GM23338 (cell line): ENCODE measurements at regions not wholly inside any gene's neighbourhood (a gene's known extent, or its start where the extent isn't known, plus 50 kb on each side); places are given as distances from the start of the nearest gene placed in this dataset.

Source experiments
- ATAC-seq: fragments of 200-7000 bp; cut with Tn5 transposase; 3 replicates; pipeline ENCODE4 v1.9.1; 2020
- DNase-seq: peaks from one replicate; pipeline ENCODE4 v3.0.0-alpha.2; 2015; ENCODE audit warnings: low spot score
- H2AFZ ChIP-seq: fragments of 200-600 bp; sonication (generic); 2 replicates; pipeline ENCODE4 v1.8.0; 2016; ENCODE audit warnings: antibody characterized with exemption, mild to moderate bottlenecking, moderate library complexity
- H3F3A ChIP-seq: fragments of 200-600 bp; sonication (generic); replicated peaks from 2 replicates; pipeline ENCODE4 v1.8.0; 2017; ENCODE audit warnings: antibody characterized with exemption, mixed run types, low read depth
- H3K27ac ChIP-seq: fragments of 200-600 bp; sonication (generic); 2 replicates; pipeline ENCODE4 v1.6.1; 2016; ENCODE audit warnings: low read depth
- H3K27me3 ChIP-seq: fragments of 200-600 bp; sonication (generic); 2 replicates; pipeline ENCODE4 v1.8.0; 2016; ENCODE audit warnings: mild to moderate bottlenecking, mixed run types, moderate library complexity; ENCODE audit not compliant: insufficient read depth
- H3K36me3 ChIP-seq: fragments of 200-600 bp; sonication (generic); 2 replicates; pipeline ENCODE4 v1.8.0; 2016; ENCODE audit warnings: mild to moderate bottlenecking; ENCODE audit not compliant: insufficient read depth
- H3K4me1 ChIP-seq: fragments of 200-600 bp; sonication (generic); 2 replicates; pipeline ENCODE4 v1.8.0; 2016; ENCODE audit warnings: mild to moderate bottlenecking, moderate library complexity; ENCODE audit not compliant: insufficient read depth
- H3K4me2 ChIP-seq: fragments of 200-600 bp; sonication (generic); 2 replicates; pipeline ENCODE4 v1.7.1; 2017; ENCODE audit warnings: mixed run types
- H3K4me3 ChIP-seq: fragments of 200-600 bp; sonication (generic); 2 replicates; pipeline ENCODE4 v1.6.1; 2016; ENCODE audit warnings: mixed run types
- H3K79me2 ChIP-seq: fragments of 200-600 bp; sonication (generic); replicated peaks from 2 replicates; pipeline ENCODE4 v1.8.0; 2017; ENCODE audit warnings: mild to moderate bottlenecking; ENCODE audit not compliant: insufficient read depth
- H3K9me2 ChIP-seq: fragments of 200-600 bp; sonication (generic); 2 replicates; pipeline ENCODE4 v1.8.0; 2017; ENCODE audit not compliant: insufficient read depth
- H4K20me1 ChIP-seq: fragments of 200-600 bp; sonication (generic); replicated peaks from 2 replicates; pipeline ENCODE4 v1.8.0; 2017; ENCODE audit warnings: mild to moderate bottlenecking; ENCODE audit not compliant: insufficient read depth
- H3K27ac Mint-ChIP-seq: 2 replicates; pipeline ENCODE4 v1.8.0; 2020; ENCODE audit warnings: inconsistent platforms, mild to moderate bottlenecking, moderate library complexity, mixed read lengths
- H3K27me3 Mint-ChIP-seq: 3 replicates; pipeline ENCODE4 v1.8.0; 2022; ENCODE audit warnings: low read depth, mild to moderate bottlenecking, moderate library complexity, mixed read lengths, inconsistent platforms; ENCODE audit not compliant: insufficient read depth, poor library complexity
- H3K36me3 Mint-ChIP-seq: 3 replicates; pipeline ENCODE4 v1.8.0; 2021; ENCODE audit warnings: low read depth, mild to moderate bottlenecking, inconsistent platforms, moderate library complexity, mixed read lengths
- H3K4me1 Mint-ChIP-seq: 3 replicates; pipeline ENCODE4 v1.8.0; 2020; ENCODE audit warnings: mild to moderate bottlenecking, inconsistent platforms, mixed read lengths
- H3K4me3 Mint-ChIP-seq: 3 replicates; pipeline ENCODE4 v1.8.0; 2021; ENCODE audit warnings: moderate library complexity, mild to moderate bottlenecking, inconsistent platforms, mixed read lengths
- H3K9me3 Mint-ChIP-seq: 3 replicates; pipeline ENCODE4 v1.8.0; 2020; ENCODE audit warnings: moderate library complexity, mild to moderate bottlenecking, inconsistent platforms, mixed read lengths
- CREB1 ChIP-seq: fragments of 250-450 bp; sonication (Bioruptor Pico); IDR thresholded peaks from 2 replicates; pipeline ENCODE4 v1.5.0; 2020; ENCODE audit warnings: low read depth, mild to moderate bottlenecking, moderate library complexity
- ETS1 ChIP-seq: IDR thresholded peaks from 2 replicates; pipeline ENCODE4 v1.6.1; 2016; ENCODE audit warnings: antibody characterized with exemption
- EZH2 ChIP-seq: fragments of 200-600 bp; sonication (generic); IDR thresholded peaks from one replicate; pipeline ENCODE4 v1.8.0; 2017; ENCODE audit warnings: antibody characterized with exemption, mild to moderate bottlenecking, low read depth; ENCODE audit not compliant: unreplicated experiment
- EZH2phosphoT487 ChIP-seq: fragments of 200-600 bp; sonication (generic); IDR thresholded peaks from one replicate; pipeline ENCODE4 v1.8.1; 2018; ENCODE audit warnings: antibody characterized with exemption; ENCODE audit not compliant: unreplicated experiment
- JUNB ChIP-seq: IDR thresholded peaks from one replicate; pipeline ENCODE4 v1.6.1; 2016; ENCODE audit warnings: antibody characterized with exemption; ENCODE audit not compliant: unreplicated experiment
- NANOG ChIP-seq: IDR thresholded peaks from 2 replicates; pipeline ENCODE4 v1.6.1; 2016; ENCODE audit warnings: antibody characterized with exemption, borderline replicate concordance
- POLR2AphosphoS5 ChIP-seq: IDR thresholded peaks from 2 replicates; pipeline ENCODE4 v1.6.1; 2016; ENCODE audit warnings: antibody characterized with exemption, low read depth
- REST ChIP-seq: IDR thresholded peaks from one replicate; pipeline ENCODE4 v1.6.1; 2018; ENCODE audit warnings: antibody characterized with exemption; ENCODE audit not compliant: unreplicated experiment
- STAT1 ChIP-seq: IDR thresholded peaks from one replicate; pipeline ENCODE4 v1.6.1; 2016; ENCODE audit warnings: antibody characterized with exemption; ENCODE audit not compliant: unreplicated experiment
- ZNF114 ChIP-seq: fragments of 250-450 bp; sonication (Bioruptor Pico); IDR thresholded peaks from 2 replicates; pipeline ENCODE4 v1.5.0; 2020; ENCODE audit warnings: mild to moderate bottlenecking, moderate library complexity
- ZNF331 ChIP-seq: fragments of 250-450 bp; sonication (Bioruptor Pico); IDR thresholded peaks from 2 replicates; pipeline ENCODE4 v1.5.0; 2020; ENCODE audit warnings: low read depth, mild to moderate bottlenecking, moderate library complexity
- ZNF462 ChIP-seq: fragments of 250-450 bp; sonication (Bioruptor Pico); IDR thresholded peaks from 2 replicates; pipeline ENCODE4 v1.5.0; 2020; ENCODE audit warnings: mild to moderate bottlenecking, moderate library complexity
- TF ChIP-seq, protein P1 (sequence below), 2 experiments: fragments of 200-600 bp in 1 of 2; sonication (generic) in 1 of 2; conservative IDR thresholded peaks; 2 replicates each; pipeline versions ENCODE4 v1.5.1 to v1.6.1; 2016 to 2017; ENCODE audit warnings: antibody characterized with exemption in 2 of 2, low read depth in 2 of 2, mild to moderate bottlenecking in 2 of 2, moderate library complexity in 1 of 2

DNA sequence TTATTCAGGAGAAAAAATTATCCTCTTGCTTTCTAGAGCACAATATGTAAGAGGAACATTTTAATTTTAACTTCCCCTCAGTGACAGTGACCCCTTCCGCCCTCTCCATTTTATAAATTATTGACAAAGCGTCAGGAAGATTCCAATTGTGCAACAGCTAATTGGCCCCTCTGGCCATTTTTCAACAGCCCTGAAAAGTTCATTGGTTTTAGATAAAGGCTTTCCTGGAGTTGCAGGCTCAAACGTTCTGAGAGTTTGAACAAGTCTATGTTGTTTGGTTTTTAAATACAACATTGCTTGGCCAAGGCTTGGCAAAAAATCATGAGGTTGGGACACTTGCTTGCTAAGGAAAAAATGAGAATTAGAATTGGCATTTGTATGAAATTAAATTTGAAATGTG, 422.2 kb upstream of the ANKRD30A start:
- Histone ChIP-seq H3K27me3 (no peaks in the 10 kb centered on the region), H3K27ac (no peak overlapping the region), H3K9me2 (no peaks in the 10 kb centered on the region), H3K36me3 (no peaks in the 10 kb centered on the region), H3F3A (no peaks in the 10 kb centered on the region), H3K4me2 (no peak overlapping the region), H2AFZ (no peak overlapping the region), H3K4me1 (no peaks in the 10 kb centered on the region), H4K20me1 (no peaks in the 10 kb centered on the region), H3K4me3 (no peak overlapping the region), H3K79me2 (no peaks in the 10 kb centered on the region)
- no peak for ATAC-seq
- TF ChIP-seq JUNB (no peak), REST (no peak), POLR2AphosphoS5 (no peak), ETS1 (no peak), EZH2phosphoT487 (no peak), NANOG (no peak), ZNF462 (CRISPR knock-in tag) (no peak), ZNF331 (no peak), CREB1 (CRISPR knock-in tag) (no peak), EZH2 (no peak), ZNF114 (no peak), STAT1 (no peak)
- TF ChIP-seq, protein P1, sequence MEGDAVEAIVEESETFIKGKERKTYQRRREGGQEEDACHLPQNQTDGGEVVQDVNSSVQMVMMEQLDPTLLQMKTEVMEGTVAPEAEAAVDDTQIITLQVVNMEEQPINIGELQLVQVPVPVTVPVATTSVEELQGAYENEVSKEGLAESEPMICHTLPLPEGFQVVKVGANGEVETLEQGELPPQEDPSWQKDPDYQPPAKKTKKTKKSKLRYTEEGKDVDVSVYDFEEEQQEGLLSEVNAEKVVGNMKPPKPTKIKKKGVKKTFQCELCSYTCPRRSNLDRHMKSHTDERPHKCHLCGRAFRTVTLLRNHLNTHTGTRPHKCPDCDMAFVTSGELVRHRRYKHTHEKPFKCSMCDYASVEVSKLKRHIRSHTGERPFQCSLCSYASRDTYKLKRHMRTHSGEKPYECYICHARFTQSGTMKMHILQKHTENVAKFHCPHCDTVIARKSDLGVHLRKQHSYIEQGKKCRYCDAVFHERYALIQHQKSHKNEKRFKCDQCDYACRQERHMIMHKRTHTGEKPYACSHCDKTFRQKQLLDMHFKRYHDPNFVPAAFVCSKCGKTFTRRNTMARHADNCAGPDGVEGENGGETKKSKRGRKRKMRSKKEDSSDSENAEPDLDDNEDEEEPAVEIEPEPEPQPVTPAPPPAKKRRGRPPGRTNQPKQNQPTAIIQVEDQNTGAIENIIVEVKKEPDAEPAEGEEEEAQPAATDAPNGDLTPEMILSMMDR (conservative IDR thresholded peaks at IDR 0.05; ENCODE audit: low read depth in 2 of 2), result no peak
- Mint-ChIP-seq H3K4me1 (no peaks in the 10 kb centered on the region), H3K36me3 (no peaks in the 10 kb centered on the region), H3K27me3 (no peaks in the 10 kb centered on the region), H3K27ac (no peak overlapping the region), H3K4me3 (no peak overlapping the region), H3K9me3 (no peaks in the 10 kb centered on the region; the same call in 2 of the 3 replicates)
- DNase-seq, result no peak
